ENCODE measurements at regions not wholly inside any gene's neighbourhood (a gene's known extent, or its start where the extent isn't known, plus 50 kb on each side); places are given as distances from the start of the nearest gene placed in this dataset.
"Not testable (repeated sequence)": the region's sequence is repeated elsewhere in the genome, so short reads cannot be mapped to it uniquely, and the experiment has no call there.

GRCh38 chrX:112577146-112577545 lies 102.6 kb downstream of the LHFPL1 start:
- no peak for DNase-seq

GRCh38 chrX:112571388-112571787 lies 108.3 kb downstream of the LHFPL1 start:
- no peak for DNase-seq

- DNase-seq, result no peak
Measured at GRCh38 chrX:112555831-112556230, 123.9 kb downstream of the LHFPL1 start.

- DNase-seq, result no peak
Measured at GRCh38 chrX:112545051-112545450, 134.7 kb downstream of the LHFPL1 start.

GRCh38 chrX:112536544-112536943 lies 143.2 kb downstream of the LHFPL1 start:
- DNase-seq, result no peak

GRCh38 chrX:112527903-112528302 lies 151.8 kb downstream of the LHFPL1 start:
- DNase-seq, result no peak

- no peak for DNase-seq
Measured at GRCh38 chrX:112521676-112522075, 158.1 kb downstream of the LHFPL1 start.

- DNase-seq, result no peak
Measured at GRCh38 chrX:112520124-112520523, 159.6 kb downstream of the LHFPL1 start.

- no peak for DNase-seq
Measured at GRCh38 chrX:112513154-112513553, 166.6 kb downstream of the LHFPL1 start.

GRCh38 chrX:112512509-112512908 lies 167.2 kb downstream of the LHFPL1 start:
- DNase-seq, result no peak

- no peak for DNase-seq
Measured at GRCh38 chrX:112510629-112511028, 169.1 kb downstream of the LHFPL1 start.

GRCh38 chrX:112477653-112478052 lies 202.1 kb downstream of the LHFPL1 start:
- no peak for DNase-seq

- DNase-seq, result no peak
Measured at GRCh38 chrX:112473654-112474053, 206.1 kb downstream of the LHFPL1 start.

- no peak for DNase-seq
Measured at GRCh38 chrX:112470551-112470950, 209.2 kb downstream of the LHFPL1 start.

GRCh38 chrX:112461949-112462450 lies 217.7 kb downstream of the LHFPL1 start:
- not testable (repeated sequence) for DNase-seq

- no peak for DNase-seq
Measured at GRCh38 chrX:112457788-112458187, 221.9 kb downstream of the LHFPL1 start.

GRCh38 chrX:112450810-112451209 lies 228.9 kb downstream of the LHFPL1 start:
- DNase-seq, result no peak

- DNase-seq, result no peak
Measured at GRCh38 chrX:112440277-112440676, 239.5 kb downstream of the LHFPL1 start.

GRCh38 chrX:112424166-112424565 lies 255.6 kb downstream of the LHFPL1 start:
- DNase-seq, result no peak

GRCh38 chrX:112391313-112391712 lies 288.4 kb downstream of the LHFPL1 start:
- no peak for DNase-seq

GRCh38 chrX:112381649-112382298 lies 298.0 kb downstream of the LHFPL1 start:
- DNase-seq, result peak; percentile 3

- no peak for DNase-seq
Measured at GRCh38 chrX:112380541-112381278, 298.1 kb upstream of the TRPC5 start.

- DNase-seq, result no peak
Measured at GRCh38 chrX:112377481-112377880, 294.9 kb upstream of the TRPC5 start.

- DNase-seq, result no peak
Measured at GRCh38 chrX:112368371-112368770, 285.8 kb upstream of the TRPC5 start.
